SU-DHL-6 (cell line): ENCODE measurements at regions not wholly inside any gene's neighbourhood (a gene's known extent, or its start where the extent isn't known, plus 50 kb on each side); places are given as distances from the start of the nearest gene placed in this dataset.

Source experiments
- CTCF ChIP-seq: fragments of 200-600 bp; sonication (generic); IDR thresholded peaks from one replicate; pipeline ENCODE4 v1.5.1; 2017; ENCODE audit warnings: antibody characterized with exemption, mild to moderate bottlenecking, low read length, moderate library complexity; ENCODE audit not compliant: insufficient read depth, poor library complexity, severe bottlenecking
- EZH2phosphoT487 ChIP-seq: fragments of 200-600 bp; sonication (generic), shearing (Covaris generic); conservative IDR thresholded peaks from 2 replicates; pipeline ENCODE4 v1.6.1; 2018; ENCODE audit warnings: mild to moderate bottlenecking, antibody characterized with exemption, low read length, moderate library complexity, mixed read lengths

DNA sequence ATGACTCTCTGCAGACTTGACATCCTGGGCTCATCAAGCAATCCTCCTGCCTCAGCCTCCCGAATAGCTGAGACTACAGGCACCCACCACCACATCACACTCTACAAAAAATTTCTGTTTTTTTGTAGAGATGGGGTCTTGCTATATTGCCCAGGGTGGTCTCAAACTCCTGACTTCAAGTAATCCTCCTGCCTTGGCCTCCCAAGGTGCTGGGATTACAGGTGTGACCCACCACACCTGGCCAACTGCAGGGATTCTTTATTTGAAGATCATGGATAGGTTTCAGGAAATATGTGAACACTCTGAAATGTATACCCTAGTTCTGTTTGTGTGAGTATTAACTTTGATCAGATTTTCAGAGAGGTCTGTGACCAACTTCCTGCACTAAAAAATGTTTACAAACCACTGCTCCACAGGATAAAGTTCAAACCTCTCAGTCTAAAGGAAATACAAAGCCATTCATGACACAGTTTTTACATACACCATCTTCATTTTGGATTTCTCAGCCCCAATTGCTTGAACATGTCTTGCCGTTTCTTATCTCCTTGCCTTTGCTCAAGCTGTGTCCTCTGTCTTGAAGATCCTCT, 252.3 kb upstream of the FGGY start:
- TF ChIP-seq CTCF (no peak), EZH2phosphoT487 (no peak)
